NB4 (cell line): ENCODE measurements at regions not wholly inside any gene's neighbourhood (a gene's known extent, or its start where the extent isn't known, plus 50 kb on each side); places are given as distances from the start of the nearest gene placed in this dataset.

Experiments
- DNase-seq: peaks from one replicate; pipeline ENCODE4 v3.0.0; 2010; ENCODE audit warnings: low read depth
- H3K4me3 ChIP-seq: one replicate; pipeline ENCODE4 v1.5.1; 2011; ENCODE audit warnings: mild to moderate bottlenecking, low read depth, low read length, moderate library complexity
- CTCF ChIP-seq: IDR thresholded peaks from one replicate; pipeline ENCODE4 v1.5.1; 2012; ENCODE audit warnings: low read depth, low read length
- MYC ChIP-seq: IDR thresholded peaks from 2 replicates; pipeline ENCODE4 v1.6.1; 2011; ENCODE audit warnings: low read depth, low read length
- POLR2A ChIP-seq: IDR thresholded peaks from 2 replicates; pipeline ENCODE4 v1.6.1; 2011; ENCODE audit warnings: mild to moderate bottlenecking; ENCODE audit not compliant: insufficient read length; ENCODE audit errors: extremely low read depth
- TF ChIP-seq, protein P1 (sequence below): IDR thresholded peaks from 2 replicates; pipeline ENCODE4 v1.6.1; 2011; ENCODE audit warnings: low read depth, low read length

DNA sequence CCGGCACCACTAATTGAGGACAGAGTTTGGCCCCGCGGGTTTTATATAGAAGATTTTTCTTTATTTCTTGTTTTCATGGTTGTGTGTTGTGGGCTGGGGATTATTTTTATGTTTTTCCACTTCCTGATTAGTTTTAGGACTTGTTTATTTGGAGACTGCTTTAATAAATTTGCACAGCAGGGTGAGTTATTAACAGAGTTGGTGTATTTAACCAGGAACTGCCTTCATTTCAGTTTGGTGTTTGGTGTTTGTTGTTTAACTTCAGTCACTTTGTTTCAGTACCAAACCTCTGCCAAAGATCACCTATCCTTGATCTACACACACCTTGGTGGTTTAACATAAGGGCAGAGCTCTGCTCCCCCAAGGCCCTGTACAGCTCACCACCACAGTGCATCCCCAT, 103.5 kb upstream of the LMO4 start:
- TF ChIP-seq, protein P1, sequence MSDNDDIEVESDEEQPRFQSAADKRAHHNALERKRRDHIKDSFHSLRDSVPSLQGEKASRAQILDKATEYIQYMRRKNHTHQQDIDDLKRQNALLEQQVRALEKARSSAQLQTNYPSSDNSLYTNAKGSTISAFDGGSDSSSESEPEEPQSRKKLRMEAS, result no peak
- no peak for TF ChIP-seq POLR2A
- no peak for TF ChIP-seq CTCF
- TF ChIP-seq MYC, result no peak
- no peak for DNase-seq
- no peak overlapping the region for H3K4me3 ChIP-seq

DNA sequence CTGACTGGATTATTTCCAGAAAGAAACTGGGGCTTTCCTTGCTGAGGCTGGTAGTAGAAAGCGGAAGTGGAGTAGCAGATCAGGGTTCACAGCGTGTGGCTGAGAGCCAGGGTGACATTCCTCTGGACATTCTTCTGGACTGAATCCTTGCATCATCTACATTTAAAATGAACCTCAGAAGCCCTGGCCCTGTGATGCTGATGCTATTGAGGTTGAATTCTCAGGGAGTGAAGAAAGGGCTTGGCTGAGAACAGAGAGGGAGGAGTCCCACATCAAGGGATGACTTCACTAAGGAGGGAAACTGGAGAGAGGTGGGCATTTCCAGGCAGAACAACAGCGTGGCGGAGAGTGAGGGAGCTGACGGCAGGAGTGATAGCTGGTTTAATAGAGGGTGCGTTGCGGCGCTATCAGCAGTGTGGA, 102.3 kb upstream of the LMO4 start:
- no peak for DNase-seq
- TF ChIP-seq POLR2A (no peak), CTCF (no peak), MYC (no peak)
- TF ChIP-seq, protein P1, result no peak
- no peak overlapping the region for H3K4me3 ChIP-seq

DNA sequence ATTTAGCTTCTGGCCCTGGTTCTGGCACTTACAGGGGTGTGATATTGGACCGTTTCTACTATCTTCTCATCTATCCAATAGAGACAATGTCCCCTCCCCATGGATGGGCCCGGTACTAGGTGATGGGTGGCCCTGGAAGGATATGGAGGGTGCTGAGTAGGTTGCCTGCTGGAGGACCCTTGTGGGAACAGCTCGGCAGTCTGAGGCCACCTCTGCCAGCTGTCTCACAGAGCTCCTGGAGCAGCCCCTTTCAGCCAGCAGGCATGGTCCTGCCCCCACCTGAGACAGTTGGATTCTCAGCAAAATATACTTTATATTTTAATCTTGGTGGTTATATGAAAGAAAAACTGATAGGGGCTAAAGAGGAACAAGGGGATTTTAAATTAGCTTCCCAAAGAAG, 101.0 kb upstream of the LMO4 start:
- no peak overlapping the region for H3K4me3 ChIP-seq
- DNase-seq, result no peak
- TF ChIP-seq, protein P1, result no peak
- TF ChIP-seq CTCF (no peak), MYC (no peak), POLR2A (no peak)

- TF ChIP-seq MYC (no peak), CTCF (no peak)
- no peak for DNase-seq
- no peak overlapping the region for H3K4me3 ChIP-seq
Observed at GRCh38 chr1:87230501-87230900, 98.2 kb upstream of the LMO4 start.

- H3K4me3 ChIP-seq, result no peak overlapping the region
- TF ChIP-seq MYC (no peak), CTCF (no peak), POLR2A (no peak)
- TF ChIP-seq, protein P1, result no peak
- DNase-seq, result no peak
Observed at GRCh38 chr1:87231703-87232367, 96.8 kb upstream of the LMO4 start.

DNA sequence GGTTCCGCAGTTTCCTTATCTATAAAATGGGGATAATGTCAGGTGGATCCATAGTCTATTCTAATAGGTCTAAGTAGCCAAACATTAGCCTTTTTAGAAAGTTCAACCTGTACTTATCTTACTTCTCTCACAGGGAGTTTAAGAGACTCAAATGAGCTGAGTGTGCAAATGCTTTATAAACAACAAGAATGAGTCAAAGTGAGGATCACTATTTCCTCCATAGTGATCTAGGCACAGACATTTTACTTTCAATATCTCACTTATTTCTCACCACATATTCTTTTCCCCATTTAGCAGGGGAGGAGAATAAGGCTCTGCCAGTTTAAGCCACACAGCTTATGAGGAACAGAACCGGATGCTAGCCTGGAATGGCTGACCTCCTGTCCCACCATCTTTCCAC, 92.1 kb upstream of the LMO4 start:
- no peak for TF ChIP-seq POLR2A
- TF ChIP-seq MYC, result no peak
- TF ChIP-seq CTCF, result no peak
- TF ChIP-seq, protein P1, result no peak
- DNase-seq, result no peak
- H3K4me3 ChIP-seq, result no peak overlapping the region
